Liver (tissue), 8 donors: ENCODE measurements at regions not wholly inside any gene's neighbourhood (a gene's known extent, or its start where the extent isn't known, plus 50 kb on each side); places are given as distances from the start of the nearest gene placed in this dataset.

ENCODE experiments used
- DNase-seq: peaks from one replicate; pipeline ENCODE4 v3.0.0-alpha.2; 2017; ENCODE audit warnings: low spot score
- H3K27ac ChIP-seq, 2 donors: one replicate each; pipeline ENCODE4 v1.7.0; 2013; ENCODE audit warnings: inconsistent platforms in 2 of 2, low read length in 2 of 2, control low read depth in 1 of 2, low read depth in 1 of 2, mild to moderate bottlenecking in 1 of 2
- H3K27me3 ChIP-seq, 4 donors: one replicate each; pipeline versions ENCODE4 v1.6.1 to v1.7.0; 2013; ENCODE audit warnings: low read length in 3 of 4, inconsistent platforms in 1 of 4, mild to moderate bottlenecking in 1 of 4, moderate library complexity in 1 of 4; ENCODE audit not compliant: control insufficient read depth in 4 of 4, insufficient read depth in 4 of 4
- H3K36me3 ChIP-seq, 4 donors: one replicate each; pipeline versions ENCODE4 v1.6.1 to v1.7.0; 2013; ENCODE audit warnings: low read length in 3 of 4, mild to moderate bottlenecking in 3 of 4, low read depth in 1 of 4, moderate library complexity in 1 of 4; ENCODE audit not compliant: control insufficient read depth in 4 of 4, insufficient read depth in 3 of 4
- H3K4me1 ChIP-seq, 4 donors: one replicate each; pipeline versions ENCODE4 v1.6.1 to v1.7.0; 2013; ENCODE audit warnings: low read length in 3 of 4, mild to moderate bottlenecking in 3 of 4, moderate library complexity in 1 of 4; ENCODE audit not compliant: control insufficient read depth in 4 of 4, insufficient read depth in 4 of 4
- H3K4me3 ChIP-seq, 3 donors: one replicate each; pipeline versions ENCODE4 v1.6.1 to v1.7.0; 2013; ENCODE audit warnings: low read length in 3 of 3, control low read depth in 1 of 3, low read depth in 1 of 3, mild to moderate bottlenecking in 1 of 3
- H3K9ac ChIP-seq, 2 donors: one replicate each; pipeline ENCODE4 v1.7.0; 2013; ENCODE audit warnings: low read length in 2 of 2, mild to moderate bottlenecking in 2 of 2, moderate library complexity in 2 of 2, control low read depth in 1 of 2, low read depth in 1 of 2
- H3K9me3 ChIP-seq, 4 donors: one replicate each; pipeline versions ENCODE4 v1.6.1 to v1.7.0; 2013; ENCODE audit warnings: low read length in 3 of 4; ENCODE audit not compliant: control insufficient read depth in 4 of 4
- ATF3 ChIP-seq: IDR thresholded peaks from 2 replicates; pipeline ENCODE4 v1.6.1; 2016; ENCODE audit warnings: antibody characterized with exemption
- CTCF ChIP-seq: fragments of 150-350 bp; IDR thresholded peaks from 2 replicates; pipeline ENCODE4 v1.5.1; 2017; ENCODE audit warnings: improper control_type of control experiment, low read depth, low read length; ENCODE audit not compliant: missing input control
- EGR1 ChIP-seq, 2 donors: IDR thresholded peaks; 2 replicates each; pipeline ENCODE4 v1.6.1; 2016 to 2018; ENCODE audit warnings: antibody characterized with exemption in 2 of 2, low read depth in 2 of 2
- GABPA ChIP-seq, 2 donors: IDR thresholded peaks in 1 of 2; conservative IDR thresholded peaks in 1 of 2; 2 replicates each; pipeline ENCODE4 v1.6.1; 2016; ENCODE audit warnings: antibody characterized with exemption in 2 of 2, mild to moderate bottlenecking in 1 of 2, moderate library complexity in 1 of 2
- HNF4A ChIP-seq, 2 donors: conservative IDR thresholded peaks; 2 replicates each; pipeline ENCODE4 v1.6.1; 2016; ENCODE audit warnings: antibody characterized with exemption in 2 of 2, mild to moderate bottlenecking in 2 of 2
- HNF4G ChIP-seq: IDR thresholded peaks from 2 replicates; pipeline ENCODE4 v1.6.1; 2016; ENCODE audit warnings: antibody characterized with exemption
- NR2F2 ChIP-seq: IDR thresholded peaks from 2 replicates; pipeline ENCODE4 v1.6.1; 2016; ENCODE audit warnings: antibody characterized with exemption
- REST ChIP-seq: IDR thresholded peaks from 2 replicates; pipeline ENCODE4 v1.6.1; 2016; ENCODE audit warnings: antibody characterized with exemption, mild to moderate bottlenecking
- RXRA ChIP-seq, 2 donors: IDR thresholded peaks; 2 replicates each; pipeline ENCODE4 v1.6.1; 2017 to 2018; ENCODE audit warnings: antibody characterized with exemption in 2 of 2, mild to moderate bottlenecking in 1 of 2
- SP1 ChIP-seq: IDR thresholded peaks from 2 replicates; pipeline ENCODE4 v1.6.1; 2018; ENCODE audit warnings: antibody characterized with exemption, mild to moderate bottlenecking
- TAF1 ChIP-seq: conservative IDR thresholded peaks from 2 replicates; pipeline ENCODE4 v1.6.1; 2016; ENCODE audit warnings: antibody characterized with exemption, mild to moderate bottlenecking
- YY1 ChIP-seq: IDR thresholded peaks from 2 replicates; pipeline ENCODE4 v1.6.1; 2016; ENCODE audit warnings: antibody characterized with exemption, mild to moderate bottlenecking
- WGBS: extraction: QIAGEN DNeasy Blood & Tissue Kit; methylation state at CpG from one replicate; pipeline ENCODE4 v1.1.7; 2013; 5-methylcytosine and 5-hydroxymethylcytosine counted together
- TF ChIP-seq, protein P1 (sequence below): IDR thresholded peaks from 2 replicates; pipeline ENCODE4 v1.6.1; 2016; ENCODE audit warnings: antibody characterized with exemption
- TF ChIP-seq, protein P2 (sequence below): IDR thresholded peaks from 2 replicates; pipeline ENCODE4 v1.6.1; 2016; ENCODE audit warnings: antibody characterized with exemption
- donor health status: healthy.
- donor health status: healthy.
- donor health status: healthy.
- donor health status: healthy.
- donor health status: healthy.

- Histone ChIP-seq H3K9ac (no peak overlapping the region), H3K27me3 (no peaks in the 10 kb centered on the region), H3K4me1 (no peaks in the 10 kb centered on the region), H3K4me3 (no peak overlapping the region), H3K9me3 (no peaks in the 10 kb centered on the region), H3K36me3 (no peaks in the 10 kb centered on the region), H3K27ac (no peak overlapping the region)
- WGBS, result 72% methylated on average over 3 of the region's 3 CpGs
- no peak for DNase-seq
- no peak for TF ChIP-seq HNF4A (conservative IDR thresholded peaks at IDR 0.05)
- no peak for TF ChIP-seq TAF1
- no peak for TF ChIP-seq REST
- TF ChIP-seq NR2F2, result no peak
- no peak for TF ChIP-seq HNF4G
- TF ChIP-seq GABPA (IDR thresholded peaks at IDR 0.05 in 1 of 2, conservative IDR thresholded peaks at IDR 0.05 in 1 of 2), result no peak
- TF ChIP-seq, protein P1, sequence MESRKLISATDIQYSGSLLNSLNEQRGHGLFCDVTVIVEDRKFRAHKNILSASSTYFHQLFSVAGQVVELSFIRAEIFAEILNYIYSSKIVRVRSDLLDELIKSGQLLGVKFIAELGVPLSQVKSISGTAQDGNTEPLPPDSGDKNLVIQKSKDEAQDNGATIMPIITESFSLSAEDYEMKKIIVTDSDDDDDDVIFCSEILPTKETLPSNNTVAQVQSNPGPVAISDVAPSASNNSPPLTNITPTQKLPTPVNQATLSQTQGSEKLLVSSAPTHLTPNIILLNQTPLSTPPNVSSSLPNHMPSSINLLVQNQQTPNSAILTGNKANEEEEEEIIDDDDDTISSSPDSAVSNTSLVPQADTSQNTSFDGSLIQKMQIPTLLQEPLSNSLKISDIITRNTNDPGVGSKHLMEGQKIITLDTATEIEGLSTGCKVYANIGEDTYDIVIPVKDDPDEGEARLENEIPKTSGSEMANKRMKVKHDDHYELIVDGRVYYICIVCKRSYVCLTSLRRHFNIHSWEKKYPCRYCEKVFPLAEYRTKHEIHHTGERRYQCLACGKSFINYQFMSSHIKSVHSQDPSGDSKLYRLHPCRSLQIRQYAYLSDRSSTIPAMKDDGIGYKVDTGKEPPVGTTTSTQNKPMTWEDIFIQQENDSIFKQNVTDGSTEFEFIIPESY, result no peak
- TF ChIP-seq RXRA (IDR thresholded peaks at IDR 0.05), result no peak
- no peak for TF ChIP-seq SP1
- no peak for TF ChIP-seq YY1
- TF ChIP-seq, protein P2, sequence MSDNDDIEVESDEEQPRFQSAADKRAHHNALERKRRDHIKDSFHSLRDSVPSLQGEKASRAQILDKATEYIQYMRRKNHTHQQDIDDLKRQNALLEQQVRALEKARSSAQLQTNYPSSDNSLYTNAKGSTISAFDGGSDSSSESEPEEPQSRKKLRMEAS, result no peak
Observed at GRCh38 chr2:172357442-172357841, 69.9 kb upstream of the ITGA6 start.

DNA sequence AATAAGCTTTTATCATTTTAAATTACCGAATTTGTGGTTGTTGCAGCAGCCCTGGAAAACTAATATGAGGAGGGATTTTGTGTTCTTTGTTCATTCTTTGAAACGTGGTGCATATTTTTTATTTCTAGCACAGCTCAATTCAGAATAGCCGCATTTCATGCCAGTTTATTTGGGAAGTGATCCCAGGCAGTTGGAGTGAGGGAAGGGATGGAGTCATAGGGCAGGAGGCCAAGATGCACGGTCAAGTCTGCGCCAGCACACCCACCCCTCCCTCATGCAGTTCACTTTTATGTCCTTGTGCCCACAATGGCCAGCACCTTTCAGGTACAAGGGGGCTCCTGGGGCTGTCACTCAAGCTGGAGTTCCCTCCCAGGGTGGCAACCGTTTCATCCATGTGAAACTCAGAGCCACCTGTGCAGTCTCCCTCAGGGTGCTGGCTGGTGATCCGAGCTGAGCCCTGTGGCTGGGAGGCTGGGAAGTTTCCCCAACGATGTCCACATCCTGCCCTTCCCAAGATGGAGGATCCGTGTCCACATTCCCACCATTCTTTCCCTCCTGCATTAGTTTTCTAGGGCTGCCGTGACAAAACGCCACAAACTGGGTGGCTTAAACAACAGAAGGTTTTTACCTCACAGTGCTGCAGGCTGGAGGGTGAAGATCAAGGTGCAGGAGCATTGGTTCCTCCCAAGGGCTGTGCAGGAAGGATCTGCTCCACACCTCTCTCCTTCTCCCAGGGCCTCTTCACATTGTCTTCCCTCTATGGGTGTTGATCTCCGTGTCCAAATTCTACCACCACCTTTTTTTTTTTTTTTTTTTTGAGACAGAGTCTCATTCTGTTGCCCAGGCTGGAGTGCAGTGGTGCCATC lies 68.5 kb upstream of the ITGA6 start:
- no peak for TF ChIP-seq HNF4G
- no peak for TF ChIP-seq ATF3
- no peak for TF ChIP-seq REST
- TF ChIP-seq, protein P2, result no peak
- TF ChIP-seq RXRA (IDR thresholded peaks at IDR 0.05), result no peak
- no peak for TF ChIP-seq SP1
- no peak for TF ChIP-seq EGR1 (IDR thresholded peaks at IDR 0.05; ENCODE audit: low read depth in 2 of 2)
- TF ChIP-seq YY1, result no peak
- TF ChIP-seq CTCF, result no peak
- TF ChIP-seq TAF1, result no peak
- TF ChIP-seq, protein P1, result no peak
- no peak overlapping the region for H3K9ac ChIP-seq
- H3K4me1 ChIP-seq, result no peaks in the 10 kb centered on the region
- no peaks in the 10 kb centered on the region for H3K27me3 ChIP-seq
- H3K27ac ChIP-seq, result no peak overlapping the region
- no peaks in the 10 kb centered on the region for H3K9me3 ChIP-seq
- no peaks in the 10 kb centered on the region for H3K36me3 ChIP-seq
- no peak for DNase-seq
- 76% methylated on average over 12 of the region's 12 CpGs for WGBS
- no peak overlapping the region for H3K4me3 ChIP-seq
